Non-pigmented ciliary epithelial cell (primary cell): ENCODE measurements at regions not wholly inside any gene's neighbourhood (a gene's known extent, or its start where the extent isn't known, plus 50 kb on each side); places are given as distances from the start of the nearest gene placed in this dataset.

Experiments
- DNase-seq: peaks from one replicate; pipeline ENCODE4 v3.0.0-alpha.2; 2010; ENCODE audit warnings: low read depth

DNA sequence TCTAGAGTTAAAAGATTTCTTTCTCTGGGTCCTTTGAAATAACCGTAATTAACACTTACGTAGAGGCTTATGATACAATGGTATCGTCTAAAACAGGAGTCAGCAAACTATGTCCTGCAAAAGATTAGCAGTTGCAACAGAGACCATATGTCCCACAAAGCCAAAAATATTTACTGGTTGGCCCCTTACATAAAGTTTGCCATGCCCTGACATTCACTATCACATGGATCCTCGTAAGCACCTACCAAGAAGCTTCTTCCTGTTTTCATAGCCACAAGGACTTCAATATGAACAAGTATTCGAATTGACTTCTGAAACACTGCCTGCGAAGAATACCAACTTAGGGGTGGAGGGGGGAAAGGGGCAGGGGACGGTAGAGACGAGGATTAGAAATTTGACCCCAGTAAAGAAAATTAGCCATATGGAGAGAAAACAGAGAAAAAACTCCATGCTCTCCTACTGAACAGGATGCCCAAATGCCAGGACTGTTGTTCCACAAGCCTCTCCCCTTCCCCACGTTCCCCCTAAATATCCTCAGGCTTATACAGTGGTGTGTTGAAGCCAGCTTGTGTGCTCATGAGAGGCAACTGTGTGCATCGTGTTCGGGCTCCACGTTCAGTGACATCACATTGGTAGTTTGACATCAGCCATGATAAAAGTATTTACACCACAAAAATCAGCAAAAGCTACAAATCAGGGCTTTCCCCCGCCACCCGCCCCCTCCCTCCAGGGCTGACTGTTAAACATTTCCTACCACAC, 144.1 kb upstream of the HES1 start:
- DNase-seq, result no peak

- DNase-seq, result no peak
Observed at GRCh38 chr3:193992425-193993037, 143.4 kb upstream of the HES1 start.

GRCh38 chr3:193996221-193996620, 139.7 kb upstream of the HES1 start:
- no peak for DNase-seq

DNA sequence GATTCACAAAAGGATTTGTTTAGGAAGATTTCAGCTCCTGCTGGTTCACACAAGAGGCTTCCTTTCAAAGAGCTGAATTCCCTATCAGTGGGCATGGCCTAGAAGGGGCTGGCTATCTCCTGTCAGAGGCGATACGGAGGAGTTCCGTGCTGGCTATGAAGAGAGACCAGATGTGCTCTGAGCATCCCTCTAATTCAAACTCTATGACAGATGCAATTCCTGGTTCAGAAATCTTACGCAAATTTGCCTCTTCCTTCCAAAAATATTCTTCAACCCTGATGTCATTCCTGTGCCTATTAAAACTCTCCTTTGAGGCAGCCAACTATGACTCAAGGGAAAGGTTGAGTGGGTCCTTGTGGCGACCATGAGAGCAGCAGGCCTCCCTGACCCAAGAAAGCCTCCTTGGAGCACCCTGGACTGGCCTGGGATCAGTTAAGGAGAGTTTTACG, 139.3 kb upstream of the HES1 start:
- DNase-seq, result no peak

DNA sequence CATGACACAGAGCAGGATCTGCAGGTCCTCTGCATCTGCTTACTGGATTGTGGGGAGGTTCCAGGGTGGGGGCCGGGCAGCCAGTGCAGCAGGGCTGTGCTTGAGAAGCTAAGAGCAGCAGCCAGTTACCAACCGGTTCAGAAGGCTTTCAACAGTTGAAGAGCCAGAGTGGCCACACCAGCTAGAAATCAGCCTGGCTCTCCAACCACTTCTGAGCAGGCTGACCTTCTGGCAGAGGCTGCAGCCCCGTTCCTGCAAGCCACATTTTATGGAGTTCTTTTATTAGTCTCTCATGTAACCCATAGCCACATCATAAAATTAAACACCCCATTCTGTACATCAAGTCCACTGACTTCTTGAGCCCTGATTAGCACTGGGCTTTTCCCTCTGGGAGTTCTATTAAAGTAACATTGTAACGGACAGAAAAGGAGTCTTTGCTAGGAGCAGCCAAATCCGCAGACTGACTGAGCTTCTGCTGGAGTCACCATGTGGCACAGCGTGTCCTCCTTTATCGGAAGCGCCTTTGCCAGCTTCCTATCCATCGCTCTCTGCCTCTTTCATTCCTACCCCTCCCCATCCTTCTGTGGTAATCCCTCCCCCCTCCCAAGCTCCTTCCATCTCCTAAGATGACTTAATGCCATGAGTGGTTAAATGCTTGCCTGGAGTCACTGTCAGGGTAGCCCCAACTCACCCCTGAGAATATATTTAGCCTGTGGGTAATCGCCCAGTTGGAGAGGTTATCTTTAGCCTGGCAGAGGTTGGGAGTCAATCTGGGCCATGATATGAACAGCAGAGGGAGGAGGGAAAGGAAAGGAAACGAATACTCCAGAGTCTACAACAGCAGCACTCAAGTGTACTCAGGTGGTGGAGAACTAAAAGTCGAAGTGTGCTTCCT, 138.5 kb upstream of the HES1 start:
- no peak for DNase-seq

GRCh38 chr3:193998123-193998448, 137.9 kb upstream of the HES1 start:
- no peak for DNase-seq

DNA sequence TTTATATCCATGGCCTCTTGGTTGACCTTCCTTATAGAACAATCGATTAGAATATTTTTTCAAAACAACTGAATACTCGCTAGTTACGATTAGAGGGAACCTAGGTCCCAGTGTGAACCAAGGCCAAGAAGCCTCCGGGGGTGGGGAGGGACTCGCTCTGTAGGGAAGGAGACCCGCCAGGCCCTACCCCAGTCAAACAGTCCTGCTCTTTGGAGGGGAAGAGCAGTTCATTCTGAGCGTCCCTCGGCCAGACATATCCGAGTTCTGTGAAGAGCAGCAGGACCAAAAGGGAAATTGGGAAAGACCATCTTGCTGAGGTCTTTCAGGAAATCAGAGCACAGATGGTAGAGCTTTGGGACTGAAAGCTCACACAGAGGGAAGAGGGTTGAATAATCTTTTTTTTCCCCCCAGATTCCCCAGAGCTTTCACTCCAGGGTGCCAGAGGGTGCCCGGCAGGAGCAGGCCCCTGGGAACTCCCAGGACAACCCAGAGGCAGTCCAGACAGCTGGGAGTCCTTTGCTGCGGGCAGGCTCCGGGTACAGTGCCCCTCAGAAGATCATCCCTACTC, 137.2 kb upstream of the HES1 start:
- no peak for DNase-seq

DNA sequence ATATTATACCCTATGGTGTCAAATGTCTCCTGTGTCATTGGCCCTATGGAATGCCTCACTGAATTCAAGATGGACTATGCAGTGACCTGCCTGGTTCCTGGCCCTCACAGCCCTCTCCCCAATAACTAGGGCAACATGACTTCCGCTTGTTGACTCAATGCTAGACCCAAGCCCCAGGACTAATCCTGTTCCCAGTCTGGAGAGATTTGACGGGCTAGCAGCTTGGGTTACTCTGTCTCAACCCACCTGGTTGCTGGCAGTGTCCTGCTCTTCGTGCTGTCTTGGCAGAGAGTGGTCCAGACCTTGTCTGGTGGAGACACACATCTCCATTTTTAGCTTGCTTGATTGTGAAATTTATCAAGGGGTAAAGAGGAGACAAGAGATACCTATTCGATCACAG, 135.8 kb upstream of the HES1 start:
- no peak for DNase-seq

DNA sequence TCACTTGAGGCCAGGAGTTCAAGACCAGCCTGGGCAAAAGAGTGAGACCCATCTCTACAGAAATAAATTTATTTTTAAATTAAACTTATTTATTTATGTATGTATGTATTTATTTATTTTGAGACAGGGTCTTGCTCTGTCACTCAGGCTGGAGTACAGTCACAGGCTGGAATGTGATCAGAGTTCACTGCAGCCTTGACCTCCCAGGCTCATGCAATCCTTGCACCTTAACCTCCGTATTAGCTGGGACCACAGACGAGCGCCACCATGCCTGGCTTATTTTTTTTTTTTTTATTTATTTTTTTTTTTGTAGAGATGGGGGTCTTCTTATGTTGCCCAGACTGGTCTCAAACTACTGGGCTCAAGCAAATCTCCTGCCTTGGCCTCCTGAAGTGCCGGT, 135.2 kb upstream of the HES1 start:
- no peak for DNase-seq

DNA sequence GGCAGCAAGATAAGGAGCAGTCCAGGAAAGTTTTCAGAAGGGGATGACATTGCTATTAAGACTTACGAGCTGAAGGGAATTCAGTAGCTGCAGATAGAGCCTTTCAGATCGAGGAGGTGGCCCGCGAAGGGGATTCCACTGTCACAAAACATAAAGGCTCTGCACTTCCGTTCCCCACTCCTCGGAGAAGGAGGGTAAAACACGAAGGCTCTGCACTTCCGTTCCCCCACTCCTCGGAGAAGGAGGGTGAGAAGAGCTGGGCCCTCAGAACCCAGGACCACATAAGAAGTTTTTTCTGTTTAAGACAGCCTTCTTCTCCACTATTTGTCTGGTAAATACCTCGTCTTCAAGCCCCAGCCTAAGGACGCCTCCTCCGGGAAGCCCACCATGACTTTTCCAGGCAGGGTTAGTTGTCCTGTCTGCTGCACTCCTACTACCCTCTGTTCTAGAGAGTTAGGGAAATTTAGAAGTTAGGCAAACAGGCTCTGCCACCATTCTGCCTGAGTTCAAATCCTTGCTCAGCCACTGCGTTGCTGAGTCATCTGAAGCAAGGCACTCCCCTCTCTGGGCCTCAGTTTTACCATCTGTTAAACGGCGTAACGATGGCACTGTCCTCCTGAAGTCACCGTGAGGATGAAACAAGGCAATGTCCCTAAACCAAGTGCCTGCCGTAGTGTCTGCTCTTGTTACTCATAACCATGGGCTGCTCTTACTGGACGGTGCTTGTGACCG, 134.1 kb upstream of the HES1 start:
- DNase-seq, result no peak

DNA sequence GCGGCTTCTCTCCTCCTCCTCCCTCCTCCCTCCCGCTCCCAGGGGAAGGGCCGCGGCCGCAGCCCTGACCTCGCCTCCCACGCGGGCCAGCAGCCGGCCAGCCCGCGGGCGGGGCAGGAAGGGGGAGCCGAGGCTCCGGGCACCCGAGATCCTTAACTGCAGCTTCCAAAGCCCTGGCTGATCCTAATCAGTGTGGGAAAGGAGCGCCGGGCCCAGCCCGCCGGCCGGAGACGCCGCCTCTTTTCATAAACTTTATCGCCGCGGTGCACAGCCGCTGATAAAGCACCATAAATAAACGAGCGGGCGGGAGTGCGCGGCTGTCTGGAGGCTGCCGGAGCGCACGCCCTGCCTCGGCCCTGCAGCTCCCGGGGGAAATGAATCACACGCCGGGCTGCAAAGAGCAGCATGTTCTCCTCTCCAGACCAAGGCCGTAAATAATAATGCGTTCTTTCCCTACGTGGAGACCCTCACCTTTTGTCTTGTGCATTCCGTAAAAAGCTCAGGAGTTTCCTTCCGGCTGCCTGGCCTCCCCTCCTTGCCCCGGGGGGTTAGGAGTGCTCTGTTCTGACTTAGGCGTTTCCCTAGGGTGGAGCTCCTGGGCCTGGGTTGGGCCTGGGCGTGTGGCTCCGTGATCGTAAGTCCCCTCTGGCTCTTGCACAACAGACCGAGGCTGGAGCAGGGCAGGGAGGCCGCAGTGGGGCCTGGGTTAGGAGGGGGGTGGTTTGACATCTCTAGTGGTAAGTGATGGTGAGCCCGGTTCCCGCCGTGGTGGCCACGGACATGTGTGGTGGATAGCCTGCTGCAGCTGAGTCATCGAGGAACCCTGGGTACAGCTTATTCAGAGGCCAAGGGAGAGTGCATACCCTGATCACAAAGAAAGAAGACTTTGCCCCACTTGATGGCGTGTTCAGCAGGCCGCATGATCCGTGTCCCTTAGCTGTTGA, 132.6 kb upstream of the HES1 start:
- DNase-seq, result peak; percentile 73

- no peak for DNase-seq
Observed at GRCh38 chr3:194005930-194006501, 129.9 kb upstream of the HES1 start.

DNA sequence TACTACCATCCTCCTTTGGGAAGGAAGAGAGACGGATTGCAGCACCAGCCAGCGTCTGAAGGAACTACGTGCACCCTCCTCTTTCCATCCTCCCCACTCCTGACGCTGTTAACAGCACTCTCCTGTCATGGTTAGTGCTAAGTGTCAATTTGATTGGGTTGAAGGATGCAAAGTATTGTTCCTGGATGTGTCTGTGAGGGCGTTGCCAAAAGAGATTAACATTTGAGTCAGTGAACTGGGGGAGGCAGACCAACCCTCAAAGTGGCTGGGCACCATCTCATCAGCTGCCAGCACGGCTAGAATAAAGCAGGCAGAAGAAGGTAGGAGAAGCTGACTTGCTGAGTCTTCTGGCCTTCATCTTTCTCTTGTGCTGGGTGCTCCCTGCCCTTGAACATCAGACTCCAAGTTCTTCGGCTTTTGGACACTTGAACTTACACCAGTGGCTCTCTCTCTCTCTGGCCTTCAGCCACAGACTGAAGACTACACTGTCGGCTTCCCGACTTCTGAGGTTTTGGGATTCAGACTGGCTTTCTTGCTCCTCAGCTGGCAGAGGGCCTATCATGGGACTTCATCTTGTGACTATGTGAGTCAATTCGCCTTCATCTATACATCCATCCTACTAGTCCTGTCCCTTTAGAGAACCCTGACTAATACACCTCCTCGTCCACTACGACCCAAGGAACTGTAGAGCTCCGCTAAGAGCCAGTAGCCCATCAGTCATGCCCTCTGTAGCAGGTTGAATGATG, 128.2 kb upstream of the HES1 start:
- DNase-seq, result no peak

- DNase-seq, result no peak
Observed at GRCh38 chr3:194009019-194009418, 126.9 kb upstream of the HES1 start.

- no peak for DNase-seq
Observed at GRCh38 chr3:194009892-194010533, 125.9 kb upstream of the HES1 start.

GRCh38 chr3:194011807-194012206, 124.1 kb upstream of the HES1 start:
- no peak for DNase-seq

DNA sequence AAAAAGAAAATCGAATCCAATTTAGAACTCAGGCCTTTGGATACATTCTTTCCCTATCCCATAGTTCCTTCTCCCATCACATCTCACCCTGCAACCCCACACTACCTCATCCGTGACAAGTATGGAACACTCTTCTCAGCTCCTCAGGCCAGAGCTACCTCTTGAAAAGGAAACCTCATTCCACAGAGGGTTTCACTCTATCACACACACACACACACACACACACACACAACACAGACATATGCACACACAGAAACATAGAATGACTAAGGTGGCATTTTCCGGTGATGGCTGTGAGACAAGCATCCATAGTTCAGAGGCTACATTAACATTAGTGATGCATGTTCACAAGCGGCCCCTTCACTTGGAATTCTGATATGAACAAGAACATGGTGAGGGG, 122.0 kb upstream of the HES1 start:
- DNase-seq, result no peak

DNA sequence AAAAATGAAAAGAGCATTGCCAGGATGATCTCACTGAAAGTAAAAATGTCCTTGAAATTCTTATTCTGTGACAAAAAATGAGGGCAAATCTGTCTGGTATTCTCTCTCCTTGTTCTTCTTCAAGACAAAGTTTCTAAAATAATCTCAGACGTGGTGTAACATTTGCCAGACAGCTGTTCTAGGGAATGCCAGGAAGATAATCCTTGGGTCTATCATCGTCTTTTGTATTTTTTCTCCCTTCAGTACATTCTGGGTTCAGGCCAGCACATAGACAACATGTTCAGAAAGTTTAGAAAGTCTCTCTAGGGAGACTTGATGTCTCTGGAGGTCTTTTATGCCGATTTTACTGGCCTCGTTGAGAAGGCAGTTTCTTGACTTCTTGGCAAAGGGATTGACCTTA, 121.2 kb upstream of the HES1 start:
- DNase-seq, result no peak
